HEK293 (cell line): ENCODE measurements at regions not wholly inside any gene's neighbourhood (a gene's known extent, or its start where the extent isn't known, plus 50 kb on each side); places are given as distances from the start of the nearest gene placed in this dataset.

Source experiments
- MEIS1 ChIP-seq: sonication (generic); formaldehyde crosslinking; IDR thresholded peaks from 2 replicates; pipeline ENCODE4 v1.8.1; 2022; ENCODE audit warnings: missing genetic modification reagents, mild to moderate bottlenecking, borderline replicate concordance
- SP2 ChIP-seq: fragments of 450-650 bp; formaldehyde crosslinking; IDR thresholded peaks from 2 replicates; pipeline ENCODE4 v1.5.1; 2016; ENCODE audit warnings: missing biosample characterization, missing genetic modification characterization
- ZNF148 ChIP-seq: fragments of 450-650 bp; formaldehyde crosslinking; IDR thresholded peaks from 2 replicates; pipeline ENCODE4 v1.5.0; 2017; ENCODE audit warnings: missing biosample characterization, missing genetic modification characterization, borderline replicate concordance
- ZNF274 ChIP-seq, 2 experiments: fragments of 200-500 bp in 1 of 2; fragments of 450-650 bp in 1 of 2; sonication (Bioruptor generic) in 1 of 2; formaldehyde crosslinking in 1 of 2; IDR thresholded peaks; 2 replicates each; pipeline versions ENCODE4 v1.5.1 to v1.6.1; 2014 to 2016; ENCODE audit warnings: borderline replicate concordance in 1 of 2, inconsistent platforms in 1 of 2, low read length in 1 of 2, missing biosample characterization in 1 of 2, missing genetic modification characterization in 1 of 2
- ZNF302 ChIP-seq: fragments of 450-650 bp; formaldehyde crosslinking; IDR thresholded peaks from 2 replicates; pipeline ENCODE4 v1.5.1; 2016; ENCODE audit warnings: missing biosample characterization, missing genetic modification characterization, low read depth
- ZNF391 ChIP-seq: fragments of 450-650 bp; formaldehyde crosslinking; IDR thresholded peaks from 2 replicates; pipeline ENCODE4 v1.5.1; 2016; ENCODE audit warnings: low read depth, missing biosample characterization, missing genetic modification characterization, borderline replicate concordance
- ZNF776 ChIP-seq: fragments of 450-650 bp; formaldehyde crosslinking; IDR thresholded peaks from 2 replicates; pipeline ENCODE4 v1.5.0; 2017; ENCODE audit warnings: missing biosample characterization, missing genetic modification characterization, borderline replicate concordance
- ZNF785 ChIP-seq: fragments of 450-650 bp; formaldehyde crosslinking; IDR thresholded peaks from 2 replicates; pipeline ENCODE4 v1.5.1; 2016; ENCODE audit warnings: missing biosample characterization, missing genetic modification characterization
- TF ChIP-seq, protein P1 (sequence below): fragments of 450-650 bp; formaldehyde crosslinking; IDR thresholded peaks from 2 replicates; pipeline ENCODE4 v1.5.1; 2016; ENCODE audit warnings: missing biosample characterization, missing genetic modification characterization, borderline replicate concordance
- TF ChIP-seq, protein P2 (sequence below): fragments of 450-650 bp; formaldehyde crosslinking; IDR thresholded peaks from 2 replicates; pipeline ENCODE4 v1.5.1; 2016; ENCODE audit warnings: missing biosample characterization, missing genetic modification characterization
- TF ChIP-seq, protein P3 (sequence below): fragments of 450-650 bp; formaldehyde crosslinking; conservative IDR thresholded peaks from 2 replicates; pipeline ENCODE4 v1.5.1; 2016; ENCODE audit warnings: low read depth, missing biosample characterization, missing genetic modification characterization

DNA sequence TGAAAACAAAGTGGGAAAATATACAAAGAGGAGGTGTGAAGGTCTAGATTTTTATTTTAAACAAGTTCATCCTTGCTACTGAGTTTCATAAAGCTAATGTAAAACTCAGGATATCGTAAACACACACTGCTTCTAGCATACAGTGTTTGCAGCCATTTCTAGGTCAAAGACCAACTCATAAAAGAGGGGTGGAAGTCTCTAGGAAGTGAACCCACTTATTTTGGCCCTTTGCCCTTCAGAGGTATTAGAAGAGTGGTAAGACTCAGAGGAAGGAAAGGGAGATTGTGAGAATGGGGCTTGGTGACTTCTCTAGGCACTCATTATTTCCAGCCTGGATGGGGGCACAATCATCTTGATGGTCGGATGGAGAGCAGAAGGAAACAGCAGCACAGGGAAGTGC is 91.2 kb downstream of the TNFSF18 start:
- TF ChIP-seq, protein P1, sequence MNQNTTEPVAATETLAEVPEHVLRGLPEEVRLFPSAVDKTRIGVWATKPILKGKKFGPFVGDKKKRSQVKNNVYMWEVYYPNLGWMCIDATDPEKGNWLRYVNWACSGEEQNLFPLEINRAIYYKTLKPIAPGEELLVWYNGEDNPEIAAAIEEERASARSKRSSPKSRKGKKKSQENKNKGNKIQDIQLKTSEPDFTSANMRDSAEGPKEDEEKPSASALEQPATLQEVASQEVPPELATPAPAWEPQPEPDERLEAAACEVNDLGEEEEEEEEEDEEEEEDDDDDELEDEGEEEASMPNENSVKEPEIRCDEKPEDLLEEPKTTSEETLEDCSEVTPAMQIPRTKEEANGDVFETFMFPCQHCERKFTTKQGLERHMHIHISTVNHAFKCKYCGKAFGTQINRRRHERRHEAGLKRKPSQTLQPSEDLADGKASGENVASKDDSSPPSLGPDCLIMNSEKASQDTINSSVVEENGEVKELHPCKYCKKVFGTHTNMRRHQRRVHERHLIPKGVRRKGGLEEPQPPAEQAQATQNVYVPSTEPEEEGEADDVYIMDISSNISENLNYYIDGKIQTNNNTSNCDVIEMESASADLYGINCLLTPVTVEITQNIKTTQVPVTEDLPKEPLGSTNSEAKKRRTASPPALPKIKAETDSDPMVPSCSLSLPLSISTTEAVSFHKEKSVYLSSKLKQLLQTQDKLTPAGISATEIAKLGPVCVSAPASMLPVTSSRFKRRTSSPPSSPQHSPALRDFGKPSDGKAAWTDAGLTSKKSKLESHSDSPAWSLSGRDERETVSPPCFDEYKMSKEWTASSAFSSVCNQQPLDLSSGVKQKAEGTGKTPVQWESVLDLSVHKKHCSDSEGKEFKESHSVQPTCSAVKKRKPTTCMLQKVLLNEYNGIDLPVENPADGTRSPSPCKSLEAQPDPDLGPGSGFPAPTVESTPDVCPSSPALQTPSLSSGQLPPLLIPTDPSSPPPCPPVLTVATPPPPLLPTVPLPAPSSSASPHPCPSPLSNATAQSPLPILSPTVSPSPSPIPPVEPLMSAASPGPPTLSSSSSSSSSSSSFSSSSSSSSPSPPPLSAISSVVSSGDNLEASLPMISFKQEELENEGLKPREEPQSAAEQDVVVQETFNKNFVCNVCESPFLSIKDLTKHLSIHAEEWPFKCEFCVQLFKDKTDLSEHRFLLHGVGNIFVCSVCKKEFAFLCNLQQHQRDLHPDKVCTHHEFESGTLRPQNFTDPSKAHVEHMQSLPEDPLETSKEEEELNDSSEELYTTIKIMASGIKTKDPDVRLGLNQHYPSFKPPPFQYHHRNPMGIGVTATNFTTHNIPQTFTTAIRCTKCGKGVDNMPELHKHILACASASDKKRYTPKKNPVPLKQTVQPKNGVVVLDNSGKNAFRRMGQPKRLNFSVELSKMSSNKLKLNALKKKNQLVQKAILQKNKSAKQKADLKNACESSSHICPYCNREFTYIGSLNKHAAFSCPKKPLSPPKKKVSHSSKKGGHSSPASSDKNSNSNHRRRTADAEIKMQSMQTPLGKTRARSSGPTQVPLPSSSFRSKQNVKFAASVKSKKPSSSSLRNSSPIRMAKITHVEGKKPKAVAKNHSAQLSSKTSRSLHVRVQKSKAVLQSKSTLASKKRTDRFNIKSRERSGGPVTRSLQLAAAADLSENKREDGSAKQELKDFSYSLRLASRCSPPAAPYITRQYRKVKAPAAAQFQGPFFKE: no peak
- TF ChIP-seq ZNF148 (tag by site-specific recombination) (no peak), ZNF274 (IDR thresholded peaks at IDR 0.05; ENCODE audit: low read length) (no peak), ZNF274 (tag by site-specific recombination; IDR thresholded peaks at IDR 0.05; ENCODE audit: borderline replicate concordance) (no peak), ZNF302 (tag by site-specific recombination) (no peak), ZNF391 (no peak), ZNF785 (tag by site-specific recombination) (no peak), ZNF776 (tag by site-specific recombination) (no peak), MEIS1 (CRISPR knock-in tag) (no peak), SP2 (tag by site-specific recombination) (no peak)
- TF ChIP-seq, protein P2, sequence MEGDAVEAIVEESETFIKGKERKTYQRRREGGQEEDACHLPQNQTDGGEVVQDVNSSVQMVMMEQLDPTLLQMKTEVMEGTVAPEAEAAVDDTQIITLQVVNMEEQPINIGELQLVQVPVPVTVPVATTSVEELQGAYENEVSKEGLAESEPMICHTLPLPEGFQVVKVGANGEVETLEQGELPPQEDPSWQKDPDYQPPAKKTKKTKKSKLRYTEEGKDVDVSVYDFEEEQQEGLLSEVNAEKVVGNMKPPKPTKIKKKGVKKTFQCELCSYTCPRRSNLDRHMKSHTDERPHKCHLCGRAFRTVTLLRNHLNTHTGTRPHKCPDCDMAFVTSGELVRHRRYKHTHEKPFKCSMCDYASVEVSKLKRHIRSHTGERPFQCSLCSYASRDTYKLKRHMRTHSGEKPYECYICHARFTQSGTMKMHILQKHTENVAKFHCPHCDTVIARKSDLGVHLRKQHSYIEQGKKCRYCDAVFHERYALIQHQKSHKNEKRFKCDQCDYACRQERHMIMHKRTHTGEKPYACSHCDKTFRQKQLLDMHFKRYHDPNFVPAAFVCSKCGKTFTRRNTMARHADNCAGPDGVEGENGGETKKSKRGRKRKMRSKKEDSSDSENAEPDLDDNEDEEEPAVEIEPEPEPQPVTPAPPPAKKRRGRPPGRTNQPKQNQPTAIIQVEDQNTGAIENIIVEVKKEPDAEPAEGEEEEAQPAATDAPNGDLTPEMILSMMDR (tag by site-specific recombination): no peak
- TF ChIP-seq, protein P3, sequence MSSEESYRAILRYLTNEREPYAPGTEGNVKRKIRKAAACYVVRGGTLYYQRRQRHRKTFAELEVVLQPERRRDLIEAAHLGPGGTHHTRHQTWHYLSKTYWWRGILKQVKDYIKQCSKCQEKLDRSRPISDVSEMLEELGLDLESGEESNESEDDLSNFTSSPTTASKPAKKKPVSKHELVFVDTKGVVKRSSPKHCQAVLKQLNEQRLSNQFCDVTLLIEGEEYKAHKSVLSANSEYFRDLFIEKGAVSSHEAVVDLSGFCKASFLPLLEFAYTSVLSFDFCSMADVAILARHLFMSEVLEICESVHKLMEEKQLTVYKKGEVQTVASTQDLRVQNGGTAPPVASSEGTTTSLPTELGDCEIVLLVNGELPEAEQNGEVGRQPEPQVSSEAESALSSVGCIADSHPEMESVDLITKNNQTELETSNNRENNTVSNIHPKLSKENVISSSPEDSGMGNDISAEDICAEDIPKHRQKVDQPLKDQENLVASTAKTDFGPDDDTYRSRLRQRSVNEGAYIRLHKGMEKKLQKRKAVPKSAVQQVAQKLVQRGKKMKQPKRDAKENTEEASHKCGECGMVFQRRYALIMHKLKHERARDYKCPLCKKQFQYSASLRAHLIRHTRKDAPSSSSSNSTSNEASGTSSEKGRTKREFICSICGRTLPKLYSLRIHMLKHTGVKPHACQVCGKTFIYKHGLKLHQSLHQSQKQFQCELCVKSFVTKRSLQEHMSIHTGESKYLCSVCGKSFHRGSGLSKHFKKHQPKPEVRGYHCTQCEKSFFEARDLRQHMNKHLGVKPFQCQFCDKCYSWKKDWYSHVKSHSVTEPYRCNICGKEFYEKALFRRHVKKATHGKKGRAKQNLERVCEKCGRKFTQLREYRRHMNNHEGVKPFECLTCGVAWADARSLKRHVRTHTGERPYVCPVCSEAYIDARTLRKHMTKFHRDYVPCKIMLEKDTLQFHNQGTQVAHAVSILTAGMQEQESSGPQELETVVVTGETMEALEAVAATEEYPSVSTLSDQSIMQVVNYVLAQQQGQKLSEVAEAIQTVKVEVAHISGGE: no peak
